ENCODE measurements at regions not wholly inside any gene's neighbourhood (a gene's known extent, or its start where the extent isn't known, plus 50 kb on each side); places are given as distances from the start of the nearest gene placed in this dataset.

DNA sequence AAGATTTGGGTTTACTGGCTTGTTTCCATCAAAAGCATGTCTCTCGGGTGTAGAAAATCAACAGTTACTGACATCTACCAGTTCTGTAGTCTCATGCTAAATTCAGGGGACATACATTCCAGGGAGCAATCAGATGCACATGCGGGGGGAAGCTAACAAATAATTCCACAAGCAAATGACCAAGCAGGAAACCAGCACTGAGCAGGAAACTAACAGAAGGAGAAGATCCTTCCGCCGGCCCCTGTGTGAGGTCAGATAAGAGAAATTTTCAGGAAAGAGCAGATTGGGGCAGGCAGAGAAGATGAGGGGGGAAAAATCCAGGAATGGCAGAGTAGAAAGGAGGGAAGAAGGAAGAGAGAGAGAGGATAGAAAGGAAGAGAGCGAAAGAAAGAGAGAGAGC, 127.6 kb upstream of the TMCC3 start:
- Histone ChIP-seq H3K27ac (no peak overlapping the region), H3K4me3 (no peak overlapping the region), H3K27me3 (replicated peaks; ENCODE audit: insufficient read depth) (no peaks in the 10 kb centered on the region), H3K36me3 (no peaks in the 10 kb centered on the region), H3K9me3 (peaks cover 3% of the 10 kb centered on the region), H3K4me1 (ENCODE audit: control insufficient read depth in 1 of 2, low read depth in 2 of 2) (no peaks in the 10 kb centered on the region)
- ATAC-seq (ENCODE audit: insufficient number of reproducible peaks, low FRiP score, low read depth) (no peak), DNase-seq (ENCODE audit: low spot score) (no peak)
- TF ChIP-seq, protein P1, sequence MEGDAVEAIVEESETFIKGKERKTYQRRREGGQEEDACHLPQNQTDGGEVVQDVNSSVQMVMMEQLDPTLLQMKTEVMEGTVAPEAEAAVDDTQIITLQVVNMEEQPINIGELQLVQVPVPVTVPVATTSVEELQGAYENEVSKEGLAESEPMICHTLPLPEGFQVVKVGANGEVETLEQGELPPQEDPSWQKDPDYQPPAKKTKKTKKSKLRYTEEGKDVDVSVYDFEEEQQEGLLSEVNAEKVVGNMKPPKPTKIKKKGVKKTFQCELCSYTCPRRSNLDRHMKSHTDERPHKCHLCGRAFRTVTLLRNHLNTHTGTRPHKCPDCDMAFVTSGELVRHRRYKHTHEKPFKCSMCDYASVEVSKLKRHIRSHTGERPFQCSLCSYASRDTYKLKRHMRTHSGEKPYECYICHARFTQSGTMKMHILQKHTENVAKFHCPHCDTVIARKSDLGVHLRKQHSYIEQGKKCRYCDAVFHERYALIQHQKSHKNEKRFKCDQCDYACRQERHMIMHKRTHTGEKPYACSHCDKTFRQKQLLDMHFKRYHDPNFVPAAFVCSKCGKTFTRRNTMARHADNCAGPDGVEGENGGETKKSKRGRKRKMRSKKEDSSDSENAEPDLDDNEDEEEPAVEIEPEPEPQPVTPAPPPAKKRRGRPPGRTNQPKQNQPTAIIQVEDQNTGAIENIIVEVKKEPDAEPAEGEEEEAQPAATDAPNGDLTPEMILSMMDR (IDR thresholded peaks at IDR 0.05) = no peak

DNA sequence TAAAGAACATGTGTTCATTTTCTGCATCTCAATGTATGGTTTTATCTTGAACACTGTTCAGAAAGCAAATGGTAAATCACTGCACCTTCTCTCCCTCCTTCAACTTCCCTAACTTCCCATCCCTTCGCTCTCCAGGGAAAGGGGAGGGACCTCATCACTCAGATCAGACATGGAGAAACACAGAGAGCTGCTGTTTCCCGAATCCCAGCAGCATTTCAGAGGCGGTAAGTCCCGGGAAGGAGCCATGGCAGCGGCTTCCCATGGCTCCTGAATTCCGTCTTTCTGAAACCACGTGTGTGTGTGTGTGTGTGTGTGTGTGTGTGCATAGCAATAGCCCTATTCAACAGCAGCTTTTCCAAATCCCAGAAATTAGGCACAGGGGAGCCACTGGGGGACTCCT, 125.4 kb upstream of the TMCC3 start:
- TF ChIP-seq, protein P1 (IDR thresholded peaks at IDR 0.05) = no peak
- H3K9me3 ChIP-seq = peaks cover 3% of the 10 kb centered on the region
- ATAC-seq (ENCODE audit: insufficient number of reproducible peaks, low FRiP score, low read depth) = no peak

DNA sequence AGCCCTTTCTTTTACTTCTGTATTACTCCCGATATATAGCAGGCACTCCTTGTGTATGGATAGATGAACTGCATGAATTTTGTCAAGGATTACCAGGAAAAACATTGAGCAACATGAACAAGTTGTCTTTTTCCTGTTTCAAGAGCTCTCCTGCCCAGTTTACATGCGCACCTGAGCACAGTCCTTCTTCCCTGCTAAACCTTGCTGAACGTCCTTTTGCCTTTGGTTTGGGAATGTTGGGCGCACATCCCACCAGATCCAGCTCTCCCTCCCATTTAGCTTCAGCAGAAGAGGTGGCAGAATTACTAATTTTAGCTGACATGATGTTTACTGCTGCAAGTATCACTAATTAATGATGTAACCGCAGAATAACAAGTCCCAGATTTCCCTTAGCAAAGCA, 121.4 kb upstream of the TMCC3 start:
- no peak for DNase-seq (ENCODE audit: low spot score)
- Histone ChIP-seq H3K27ac (no peak overlapping the region), H3K9me3 (peaks cover 3% of the 10 kb centered on the region), H3K36me3 (no peaks in the 10 kb centered on the region), H3K27me3 (replicated peaks; ENCODE audit: insufficient read depth) (no peaks in the 10 kb centered on the region), H3K4me1 (ENCODE audit: control insufficient read depth in 1 of 2, low read depth in 2 of 2) (peaks cover 17 to 27% of the 10 kb centered on the region in 2 donors), H3K4me3 (no peak overlapping the region)
- TF ChIP-seq, protein P1 (IDR thresholded peaks at IDR 0.05) = no peak
- no peak for ATAC-seq (ENCODE audit: insufficient number of reproducible peaks, low FRiP score, low read depth)

More for the DNA sequence above, 125.4 kb upstream of the TMCC3 start:
- H3K36me3 ChIP-seq = no peaks in the 10 kb centered on the region
- no peak overlapping the region for H3K4me3 ChIP-seq
- DNase-seq (ENCODE audit: low spot score) = no peak
- H3K4me1 ChIP-seq (ENCODE audit: control insufficient read depth in 1 of 2, low read depth in 2 of 2) = peaks cover 0 to 5% of the 10 kb centered on the region in 2 donors
- no peak overlapping the region for H3K27ac ChIP-seq
- no peaks in the 10 kb centered on the region for H3K27me3 ChIP-seq (replicated peaks; ENCODE audit: insufficient read depth)

DNA sequence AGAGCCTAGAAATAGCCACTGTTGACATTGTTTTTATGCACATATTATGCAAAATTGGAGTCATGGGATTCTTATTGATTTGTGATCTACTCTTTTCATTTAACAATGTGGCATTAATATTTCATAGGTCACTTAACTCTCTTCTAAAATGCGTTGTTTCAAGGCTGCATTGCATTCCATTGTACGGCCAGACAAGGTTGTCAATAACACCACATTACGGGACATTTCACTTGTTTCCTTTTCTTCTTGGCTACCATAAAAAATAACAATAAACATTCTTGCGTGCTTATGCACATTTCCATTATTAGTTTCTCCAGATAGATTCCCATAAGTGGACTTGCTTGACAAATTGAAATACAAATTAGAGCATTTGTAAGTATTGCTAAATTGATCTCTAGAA, 120.8 kb upstream of the TMCC3 start:
- TF ChIP-seq, protein P1 (IDR thresholded peaks at IDR 0.05) = no peak
- H3K36me3 ChIP-seq = no peaks in the 10 kb centered on the region
- H3K9me3 ChIP-seq = peaks cover 3% of the 10 kb centered on the region
- no peak for DNase-seq (ENCODE audit: low spot score)
- H3K4me1 ChIP-seq (ENCODE audit: control insufficient read depth in 1 of 2, low read depth in 2 of 2) = peaks cover 17 to 27% of the 10 kb centered on the region in 2 donors
- H3K27me3 ChIP-seq (replicated peaks; ENCODE audit: insufficient read depth) = no peaks in the 10 kb centered on the region
- H3K4me3 ChIP-seq = no peak overlapping the region
- ATAC-seq (ENCODE audit: insufficient number of reproducible peaks, low FRiP score, low read depth) = no peak
- H3K27ac ChIP-seq = no peak overlapping the region

DNA sequence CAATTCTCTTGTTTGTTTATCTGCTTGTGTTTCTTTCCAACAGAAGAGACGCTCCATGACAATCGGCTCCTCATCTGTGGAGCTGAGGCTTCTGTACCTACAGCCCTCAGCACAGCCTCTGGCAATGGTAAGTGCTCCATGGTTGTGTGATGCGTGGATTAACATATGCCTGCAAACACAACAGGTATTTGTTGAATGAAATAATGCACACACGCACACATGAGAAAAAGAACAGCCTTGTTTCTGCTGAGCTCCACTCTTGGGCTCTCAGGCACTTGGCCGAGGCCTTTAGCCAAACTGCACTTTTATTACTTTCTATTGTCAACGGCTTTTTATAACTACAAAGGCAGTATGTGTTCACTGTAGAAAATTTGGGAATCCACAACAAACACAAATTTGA, 120.4 kb upstream of the TMCC3 start:
- TF ChIP-seq, protein P1 (IDR thresholded peaks at IDR 0.05) = no peak
- no peak overlapping the region for H3K27ac ChIP-seq
- H3K9me3 ChIP-seq = peaks cover 3% of the 10 kb centered on the region
- DNase-seq (ENCODE audit: low spot score) (no peak), ATAC-seq (ENCODE audit: insufficient number of reproducible peaks, low FRiP score, low read depth) (no peak)
- H3K27me3 ChIP-seq (replicated peaks; ENCODE audit: insufficient read depth) = no peaks in the 10 kb centered on the region
- no peaks in the 10 kb centered on the region for H3K36me3 ChIP-seq
- H3K4me3 ChIP-seq = no peak overlapping the region
- H3K4me1 ChIP-seq (ENCODE audit: control insufficient read depth in 1 of 2, low read depth in 2 of 2) = peaks cover 17 to 27% of the 10 kb centered on the region in 2 donors

Data from thoracic aorta (tissue), 2 donors.